Fibroblast of peridontal ligament (primary cell): ENCODE measurements at regions not wholly inside any gene's neighbourhood (a gene's known extent, or its start where the extent isn't known, plus 50 kb on each side); places are given as distances from the start of the nearest gene placed in this dataset.
A peak's percentile ranks its signal among the peaks of the same experiment; 100 is the strongest.

Experiments
- DNase-seq: peaks from one replicate; pipeline ENCODE4 v3.0.0-alpha.2; 2010; ENCODE audit errors: extremely low read depth

GRCh38 chr11:116532066-116532465 lies 240.7 kb downstream of the BUD13 start:
- no peak for DNase-seq

GRCh38 chr11:116530705-116531104 lies 242.1 kb downstream of the BUD13 start:
- no peak for DNase-seq

- no peak for DNase-seq
Measured at GRCh38 chr11:116529271-116529670, 243.5 kb downstream of the BUD13 start.

- no peak for DNase-seq
Measured at GRCh38 chr11:116527180-116527991, 245.4 kb downstream of the BUD13 start.

GRCh38 chr11:116525961-116526495 lies 246.8 kb downstream of the BUD13 start:
- DNase-seq = no peak

- DNase-seq = no peak
Measured at GRCh38 chr11:116519499-116519898, 253.3 kb downstream of the BUD13 start.

- no peak for DNase-seq
Measured at GRCh38 chr11:116518141-116518540, 254.6 kb downstream of the BUD13 start.

GRCh38 chr11:116517584-116517983 lies 255.2 kb downstream of the BUD13 start:
- DNase-seq = no peak

GRCh38 chr11:116517077-116517476 lies 255.7 kb downstream of the BUD13 start:
- no peak for DNase-seq

GRCh38 chr11:116515664-116516184 lies 257.1 kb downstream of the BUD13 start:
- DNase-seq = no peak

- peak; percentile 2 for DNase-seq
Measured at GRCh38 chr11:116513894-116514293, 258.9 kb downstream of the BUD13 start.

GRCh38 chr11:116513278-116513823 lies 259.4 kb downstream of the BUD13 start:
- DNase-seq = no peak

GRCh38 chr11:116512841-116513240 lies 259.9 kb downstream of the BUD13 start:
- no peak for DNase-seq

- no peak for DNase-seq
Measured at GRCh38 chr11:116511684-116512083, 261.1 kb downstream of the BUD13 start.

- DNase-seq = no peak
Measured at GRCh38 chr11:116510886-116511650, 261.7 kb downstream of the BUD13 start.

GRCh38 chr11:116510166-116510565 lies 262.6 kb downstream of the BUD13 start:
- DNase-seq = no peak

GRCh38 chr11:116509551-116509950 lies 263.2 kb downstream of the BUD13 start:
- no peak for DNase-seq

- DNase-seq = no peak
Measured at GRCh38 chr11:116507849-116508695, 264.7 kb downstream of the BUD13 start.

- DNase-seq = no peak
Measured at GRCh38 chr11:116507016-116507415, 265.8 kb downstream of the BUD13 start.

- DNase-seq = no peak
Measured at GRCh38 chr11:116506263-116506825, 266.4 kb downstream of the BUD13 start.
